IMR-90 (cell line): ENCODE measurements at regions not wholly inside any gene's neighbourhood (a gene's known extent, or its start where the extent isn't known, plus 50 kb on each side); places are given as distances from the start of the nearest gene placed in this dataset.

Source experiments
- BHLHE40 ChIP-seq: fragments of 150-350 bp; IDR thresholded peaks from 2 replicates; pipeline ENCODE4 v1.6.1; 2016; ENCODE audit warnings: mild to moderate bottlenecking, low read depth, low read length
- CHD1 ChIP-seq: IDR thresholded peaks from 2 replicates; pipeline ENCODE4 v1.6.1; 2012; ENCODE audit warnings: low read depth, low read length, improper control_type of control experiment
- CTCF ChIP-seq: conservative IDR thresholded peaks from 2 replicates; pipeline ENCODE4 v1.5.1; 2012; ENCODE audit warnings: mild to moderate bottlenecking, low read depth, low read length, improper control_type of control experiment
- ELK1 ChIP-seq: fragments of 150-350 bp; IDR thresholded peaks from 2 replicates; pipeline ENCODE4 v1.6.1; 2016; ENCODE audit warnings: low read depth, mild to moderate bottlenecking, low read length, moderate library complexity, borderline replicate concordance
- MAFK ChIP-seq: IDR thresholded peaks from 2 replicates; pipeline ENCODE4 v1.6.1; 2012; ENCODE audit warnings: low read depth, low read length, improper control_type of control experiment
- MAZ ChIP-seq: IDR thresholded peaks from 2 replicates; pipeline ENCODE4 v1.6.1; 2012; ENCODE audit warnings: low read depth, mild to moderate bottlenecking, low read length, improper control_type of control experiment, moderate library complexity, borderline replicate concordance
- NFE2L2 ChIP-seq: fragments of 150-350 bp; IDR thresholded peaks from 2 replicates; pipeline ENCODE4 v1.6.1; 2016; ENCODE audit warnings: low read depth, mild to moderate bottlenecking, low read length
- POLR2A ChIP-seq: IDR thresholded peaks from 2 replicates; pipeline ENCODE4 v1.6.1; 2012; ENCODE audit warnings: mild to moderate bottlenecking, low read depth, low read length
- RAD21 ChIP-seq: IDR thresholded peaks from 2 replicates; pipeline ENCODE4 v1.6.1; 2012; ENCODE audit warnings: low read length, improper control_type of control experiment
- RCOR1 ChIP-seq: IDR thresholded peaks from 2 replicates; pipeline ENCODE4 v1.6.1; 2012; ENCODE audit warnings: mild to moderate bottlenecking, low read length, improper control_type of control experiment; ENCODE audit not compliant: insufficient replicate concordance
- RFX5 ChIP-seq: IDR thresholded peaks from 2 replicates; pipeline ENCODE4 v1.8.0; 2012; ENCODE audit warnings: low read depth, mild to moderate bottlenecking, low read length, moderate library complexity
- SMC3 ChIP-seq: fragments of 150-350 bp; IDR thresholded peaks from 2 replicates; pipeline ENCODE4 v1.6.1; 2016; ENCODE audit warnings: low read depth, mild to moderate bottlenecking, antibody characterized with exemption, low read length, moderate library complexity
- USF2 ChIP-seq: fragments of 150-350 bp; IDR thresholded peaks from 2 replicates; pipeline ENCODE4 v1.6.1; 2017; ENCODE audit warnings: mild to moderate bottlenecking, antibody characterized with exemption, low read length, low read depth

DNA sequence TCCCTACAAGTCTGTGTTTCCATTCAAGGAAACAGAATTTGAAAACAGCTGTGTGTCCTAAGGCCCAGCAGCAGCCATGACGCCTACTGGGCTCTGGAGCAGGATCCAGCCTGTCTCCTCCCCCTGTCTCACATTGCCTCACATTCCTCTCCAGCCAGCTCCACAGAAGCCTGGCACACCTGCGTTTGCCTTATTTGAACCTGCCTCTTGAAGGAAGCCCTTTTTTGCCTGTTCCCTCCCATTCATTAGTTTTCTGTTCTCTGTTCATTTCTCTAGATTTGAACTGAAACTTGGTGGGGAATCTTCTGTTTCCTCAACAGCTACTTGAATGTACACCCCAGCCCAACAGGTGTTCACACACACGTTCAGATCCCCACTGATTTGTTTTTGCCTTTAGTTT, 890.5 kb downstream of the TUSC7 start:
- TF ChIP-seq RFX5 (no peak), BHLHE40 (no peak), ELK1 (no peak), MAFK (no peak), CTCF (no peak), POLR2A (no peak), RCOR1 (no peak), SMC3 (no peak), RAD21 (no peak), NFE2L2 (no peak), CHD1 (no peak), MAZ (no peak), USF2 (no peak)
